OCI-LY3 (cell line): ENCODE measurements at regions not wholly inside any gene's neighbourhood (a gene's known extent, or its start where the extent isn't known, plus 50 kb on each side); places are given as distances from the start of the nearest gene placed in this dataset.
"Not testable (repeated sequence)": the region's sequence is repeated elsewhere in the genome, so short reads cannot be mapped to it uniquely, and the experiment has no call there.

Experiments
- H2AFZ ChIP-seq: fragments of 200-600, 300-600 bp; shearing (Covaris generic); 2 replicates; pipeline ENCODE4 v1.6.0; 2014; ENCODE audit warnings: antibody characterized with exemption, low read depth, low read length
- H3K27ac ChIP-seq: fragments of 200-600, 300-600 bp; sonication (generic); 2 replicates; pipeline ENCODE4 v1.5.1; 2014; ENCODE audit warnings: mild to moderate bottlenecking, low read length, moderate library complexity, mixed read lengths
- H3K27me3 ChIP-seq: fragments of 200-600, 300-600 bp; sonication (generic); 2 replicates; pipeline ENCODE4 v1.6.1; 2014; ENCODE audit warnings: low read depth, low read length, mixed read lengths
- H3K36me3 ChIP-seq: fragments of 200-600, 300-600 bp; sonication (generic); replicated peaks from 2 replicates; pipeline ENCODE3; 2014; ENCODE audit warnings: low read depth, low read length, mixed read lengths
- H3K4me1 ChIP-seq: fragments of 300-600, 200-600 bp; sonication (generic); 2 replicates; pipeline ENCODE4 v1.6.1; 2014; ENCODE audit warnings: low read length, mixed read lengths
- H3K4me2 ChIP-seq: fragments of 200-600, 300-600 bp; sonication (generic); 2 replicates; pipeline ENCODE4 v1.6.1; 2014; ENCODE audit warnings: low read length, mixed read lengths
- H3K4me3 ChIP-seq: fragments of 300-600, 200-600 bp; sonication (generic); 2 replicates; pipeline ENCODE4 v1.5.1; 2014; ENCODE audit warnings: antibody characterized with exemption, mild to moderate bottlenecking, low read length, moderate library complexity
- H3K79me2 ChIP-seq: fragments of 300-600, 200-600 bp; shearing (Covaris generic); 2 replicates; pipeline ENCODE4 v1.6.1; 2014; ENCODE audit warnings: mild to moderate bottlenecking, low read length, mixed read lengths
- H3K9ac ChIP-seq: fragments of 300-600, 200-600 bp; shearing (Covaris generic); 2 replicates; pipeline ENCODE4 v1.6.0; 2014; ENCODE audit warnings: mild to moderate bottlenecking, low read length, moderate library complexity
- H3K9me3 ChIP-seq: fragments of 200-600, 300-600 bp; shearing (Covaris generic); 2 replicates; pipeline ENCODE4 v1.6.1; 2014; ENCODE audit warnings: low read length, mixed read lengths; ENCODE audit not compliant: insufficient read depth
- H4K20me1 ChIP-seq: fragments of 200-600, 300-600 bp; sonication (generic); 2 replicates; pipeline ENCODE4 v1.6.1; 2016; ENCODE audit warnings: low read length, mixed read lengths; ENCODE audit not compliant: insufficient read depth
- CTCF ChIP-seq: fragments of 200-600, 300-600 bp; sonication (generic); IDR thresholded peaks from 2 replicates; pipeline ENCODE4 v1.5.1; 2014; ENCODE audit warnings: antibody characterized with exemption, low read length, low read depth
- EZH2phosphoT487 ChIP-seq: fragments of 200-600 bp; shearing (Covaris generic); IDR thresholded peaks from 2 replicates; pipeline ENCODE4 v1.6.1; 2018; ENCODE audit warnings: antibody characterized with exemption, mixed run types, low read depth

GRCh38 chr1:65632235-65632634, 160.5 kb upstream of the PDE4B start:
- Histone ChIP-seq H3K9me3 (no peaks in the 10 kb centered on the region), H3K79me2 (no peaks in the 10 kb centered on the region), H3K27me3 (no peaks in the 10 kb centered on the region), H3K4me3 (no peak overlapping the region), H3K9ac (no peak overlapping the region), H4K20me1 (no peaks in the 10 kb centered on the region), H2AFZ (no peak overlapping the region), H3K4me2 (no peak overlapping the region), H3K27ac (no peak overlapping the region), H3K4me1 (no peaks in the 10 kb centered on the region), H3K36me3 (no peaks in the 10 kb centered on the region)
- no peak for TF ChIP-seq CTCF
- TF ChIP-seq EZH2phosphoT487, result no peak

GRCh38 chr1:65640046-65640445, 152.6 kb upstream of the PDE4B start:
- no peaks in the 10 kb centered on the region for H3K27me3 ChIP-seq

GRCh38 chr1:65649185-65649584, 143.5 kb upstream of the PDE4B start:
- not testable (repeated sequence) for H4K20me1 ChIP-seq, H3K4me2 ChIP-seq, H3K79me2 ChIP-seq, H2AFZ ChIP-seq, H3K9ac ChIP-seq, H3K27ac ChIP-seq, H3K4me1 ChIP-seq, H3K9me3 ChIP-seq, H3K4me3 ChIP-seq, H3K36me3 ChIP-seq, H3K27me3 ChIP-seq

More at GRCh38 chr1:65640046-65640445, 152.6 kb upstream of the PDE4B start:
- H3K79me2 ChIP-seq, result no peaks in the 10 kb centered on the region
- TF ChIP-seq CTCF (no peak), EZH2phosphoT487 (no peak)
- H3K36me3 ChIP-seq, result no peaks in the 10 kb centered on the region
- no peak overlapping the region for H3K4me3 ChIP-seq
- H3K4me2 ChIP-seq, result no peak overlapping the region
- H3K9me3 ChIP-seq, result no peaks in the 10 kb centered on the region
- H3K27ac ChIP-seq, result no peak overlapping the region
- no peak overlapping the region for H2AFZ ChIP-seq
- H3K4me1 ChIP-seq, result no peaks in the 10 kb centered on the region
- H3K9ac ChIP-seq, result no peak overlapping the region
- H4K20me1 ChIP-seq, result no peaks in the 10 kb centered on the region

GRCh38 chr1:65650682-65651081, 142.0 kb upstream of the PDE4B start:
- Histone ChIP-seq H3K9ac (no peak overlapping the region), H3K4me1 (no peaks in the 10 kb centered on the region), H3K36me3 (no peaks in the 10 kb centered on the region), H3K4me2 (no peak overlapping the region), H3K79me2 (no peaks in the 10 kb centered on the region), H3K27me3 (no peaks in the 10 kb centered on the region), H4K20me1 (no peaks in the 10 kb centered on the region), H3K4me3 (no peak overlapping the region), H3K27ac (no peak overlapping the region), H3K9me3 (no peaks in the 10 kb centered on the region), H2AFZ (no peak overlapping the region)
- TF ChIP-seq EZH2phosphoT487 (no peak), CTCF (no peak)

GRCh38 chr1:65654526-65654925, 138.2 kb upstream of the PDE4B start:
- H3K36me3 ChIP-seq, H3K27me3 ChIP-seq, H3K27ac ChIP-seq, H3K9me3 ChIP-seq, H3K4me3 ChIP-seq, H3K79me2 ChIP-seq, H2AFZ ChIP-seq, H4K20me1 ChIP-seq, H3K9ac ChIP-seq, H3K4me1 ChIP-seq, H3K4me2 ChIP-seq: not testable (repeated sequence)

- H3K4me2 ChIP-seq, H2AFZ ChIP-seq, H3K27ac ChIP-seq, H3K4me3 ChIP-seq, H3K36me3 ChIP-seq, H4K20me1 ChIP-seq, H3K9ac ChIP-seq, H3K9me3 ChIP-seq, H3K4me1 ChIP-seq, H3K79me2 ChIP-seq, H3K27me3 ChIP-seq: not testable (repeated sequence)
These were observed 135.1 kb upstream of the PDE4B start for GRCh38 chr1:65657609-65658008.
